RWPE2 (cell line): ENCODE measurements at regions not wholly inside any gene's neighbourhood (a gene's known extent, or its start where the extent isn't known, plus 50 kb on each side); places are given as distances from the start of the nearest gene placed in this dataset.

Source experiments
- ATAC-seq: fragments of 200-7000 bp; cut with Tn5 transposase; 3 replicates; pipeline ENCODE4 v1.9.1; 2021; ENCODE audit warnings: low read depth
- DNase-seq: peaks from one replicate; pipeline ENCODE4 v3.0.0-alpha.2; 2020; ENCODE audit warnings: low spot score
- H3K27ac ChIP-seq: fragments of 450-650 bp; 2 replicates; pipeline ENCODE4 v1.5.1; 2017; ENCODE audit warnings: mild to moderate bottlenecking; ENCODE audit not compliant: poor library complexity, severe bottlenecking
- H3K27me3 ChIP-seq: fragments of 250-450 bp; sonication (Bioruptor Pico); 2 replicates; pipeline ENCODE4 v1.5.1; 2021; ENCODE audit warnings: mild to moderate bottlenecking, moderate library complexity; ENCODE audit not compliant: insufficient read depth, poor library complexity, severe bottlenecking
- H3K36me3 ChIP-seq: fragments of 250-450 bp; sonication (Bioruptor Pico); 2 replicates; pipeline ENCODE4 v1.5.1; 2020; ENCODE audit warnings: low read depth, mild to moderate bottlenecking, moderate library complexity
- H3K4me1 ChIP-seq: fragments of 250-450 bp; sonication (Bioruptor Pico); 2 replicates; pipeline ENCODE4 v1.5.1; 2021; ENCODE audit warnings: mild to moderate bottlenecking, moderate library complexity; ENCODE audit not compliant: insufficient read depth, poor library complexity, severe bottlenecking
- H3K4me3 ChIP-seq: fragments of 250-450 bp; sonication (Bioruptor Pico); 2 replicates; pipeline ENCODE4 v1.5.1; 2021; ENCODE audit warnings: mild to moderate bottlenecking, moderate library complexity; ENCODE audit not compliant: severe bottlenecking
- H3K9me3 ChIP-seq: fragments of 250-450 bp; sonication (Bioruptor Pico); 2 replicates; pipeline ENCODE4 v1.5.1; 2021; ENCODE audit warnings: mild to moderate bottlenecking, moderate library complexity; ENCODE audit not compliant: severe bottlenecking
- TF ChIP-seq, protein P1 (sequence below): fragments of 450-650 bp; IDR thresholded peaks from one replicate; pipeline ENCODE4 v1.5.1; 2017; ENCODE audit warnings: mild to moderate bottlenecking, moderate library complexity; ENCODE audit not compliant: poor library complexity, severe bottlenecking

- peaks cover 3% of the 10 kb centered on the region for H3K27me3 ChIP-seq
- ATAC-seq (no peak), DNase-seq (no peak)
- TF ChIP-seq, protein P1, sequence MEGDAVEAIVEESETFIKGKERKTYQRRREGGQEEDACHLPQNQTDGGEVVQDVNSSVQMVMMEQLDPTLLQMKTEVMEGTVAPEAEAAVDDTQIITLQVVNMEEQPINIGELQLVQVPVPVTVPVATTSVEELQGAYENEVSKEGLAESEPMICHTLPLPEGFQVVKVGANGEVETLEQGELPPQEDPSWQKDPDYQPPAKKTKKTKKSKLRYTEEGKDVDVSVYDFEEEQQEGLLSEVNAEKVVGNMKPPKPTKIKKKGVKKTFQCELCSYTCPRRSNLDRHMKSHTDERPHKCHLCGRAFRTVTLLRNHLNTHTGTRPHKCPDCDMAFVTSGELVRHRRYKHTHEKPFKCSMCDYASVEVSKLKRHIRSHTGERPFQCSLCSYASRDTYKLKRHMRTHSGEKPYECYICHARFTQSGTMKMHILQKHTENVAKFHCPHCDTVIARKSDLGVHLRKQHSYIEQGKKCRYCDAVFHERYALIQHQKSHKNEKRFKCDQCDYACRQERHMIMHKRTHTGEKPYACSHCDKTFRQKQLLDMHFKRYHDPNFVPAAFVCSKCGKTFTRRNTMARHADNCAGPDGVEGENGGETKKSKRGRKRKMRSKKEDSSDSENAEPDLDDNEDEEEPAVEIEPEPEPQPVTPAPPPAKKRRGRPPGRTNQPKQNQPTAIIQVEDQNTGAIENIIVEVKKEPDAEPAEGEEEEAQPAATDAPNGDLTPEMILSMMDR, result no peak
- H3K27ac ChIP-seq, result no peak overlapping the region
- no peaks in the 10 kb centered on the region for H3K36me3 ChIP-seq
- H3K4me1 ChIP-seq, result no peaks in the 10 kb centered on the region
- no peak overlapping the region for H3K4me3 ChIP-seq
- H3K9me3 ChIP-seq, result no peaks in the 10 kb centered on the region
Observed at GRCh38 chr7:96499532-96499931, 177.6 kb upstream of the SLC25A13 start.

DNA sequence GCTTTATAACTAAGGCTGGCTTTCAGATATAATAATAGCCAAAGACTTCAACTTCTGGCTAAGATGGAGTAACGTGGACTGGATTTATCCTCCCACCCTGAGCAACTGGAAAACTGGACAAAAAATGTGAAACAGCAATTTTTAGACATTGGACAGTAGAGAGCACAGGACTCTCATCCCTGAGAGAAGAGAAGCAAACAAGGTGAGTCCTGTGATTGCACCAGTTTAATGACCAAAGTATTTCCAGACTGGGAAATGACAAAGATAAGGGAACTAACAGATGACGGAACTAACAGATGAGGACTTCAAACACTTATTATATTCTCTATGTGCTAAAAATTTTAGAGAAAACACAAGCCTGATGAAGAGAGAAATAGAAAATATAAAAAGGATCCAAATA is 175.7 kb upstream of the SLC25A13 start:
- no peak for DNase-seq
- Histone ChIP-seq H3K4me3 (no peak overlapping the region), H3K27me3 (no peaks in the 10 kb centered on the region), H3K4me1 (no peaks in the 10 kb centered on the region), H3K27ac (no peak overlapping the region), H3K9me3 (no peaks in the 10 kb centered on the region), H3K36me3 (no peaks in the 10 kb centered on the region)
- ATAC-seq, result no peak
- TF ChIP-seq, protein P1, result no peak

DNA sequence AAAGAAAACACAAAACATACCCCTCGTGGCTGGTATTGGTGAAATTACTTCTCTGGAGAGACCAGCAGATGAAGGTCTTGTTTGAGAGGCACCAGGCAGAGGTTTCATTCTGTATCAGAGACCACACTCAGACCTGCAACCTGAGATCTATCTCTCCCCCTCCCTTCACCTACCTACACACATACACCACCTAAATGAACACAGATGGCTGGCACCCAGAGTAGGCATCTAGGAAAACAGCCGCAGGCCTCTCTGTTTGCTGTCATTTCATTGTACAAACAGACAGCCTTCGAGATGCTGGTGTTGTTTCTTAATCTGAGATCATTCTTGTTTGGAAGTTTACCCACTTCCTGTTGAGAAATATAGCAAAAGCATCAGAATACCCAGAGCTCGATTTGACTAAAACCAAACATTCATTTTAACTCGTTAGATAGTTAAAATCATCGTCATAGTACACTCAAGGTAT is 173.9 kb upstream of the SLC25A13 start:
- no peak overlapping the region for H3K27ac ChIP-seq
- no peaks in the 10 kb centered on the region for H3K9me3 ChIP-seq
- no peaks in the 10 kb centered on the region for H3K4me1 ChIP-seq
- H3K36me3 ChIP-seq, result no peaks in the 10 kb centered on the region
- H3K4me3 ChIP-seq, result no peak overlapping the region
- TF ChIP-seq, protein P1, result no peak
- peak; percentile 79 for ATAC-seq
- H3K27me3 ChIP-seq, result no peaks in the 10 kb centered on the region
- DNase-seq, result no peak

GRCh38 chr7:96486681-96487080 is 164.8 kb upstream of the SLC25A13 start:
- Histone ChIP-seq H3K36me3 (no peaks in the 10 kb centered on the region), H3K4me1 (no peaks in the 10 kb centered on the region), H3K9me3 (no peaks in the 10 kb centered on the region), H3K4me3 (no peak overlapping the region), H3K27ac (no peak overlapping the region), H3K27me3 (no peaks in the 10 kb centered on the region)
- DNase-seq (no peak), ATAC-seq (no peak)
- TF ChIP-seq, protein P1, result no peak

DNA sequence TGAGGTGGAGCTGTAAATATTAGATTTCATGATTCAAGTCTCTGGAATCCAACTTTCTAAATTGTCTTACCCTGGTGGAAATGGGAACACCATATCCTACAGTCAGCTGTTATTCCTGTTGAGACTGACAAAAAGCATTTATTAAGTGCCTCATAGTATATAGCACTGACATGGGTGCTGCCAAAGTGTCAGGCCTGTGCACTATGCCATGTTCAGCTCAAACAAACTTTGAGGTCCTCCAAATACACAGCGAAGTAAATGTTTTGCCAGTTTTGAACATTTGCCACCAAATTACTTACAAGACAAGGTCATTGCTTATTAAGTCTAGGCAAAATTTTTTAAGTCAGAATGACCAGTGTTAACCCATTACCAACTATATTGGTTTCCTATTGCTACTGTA is 162.9 kb upstream of the SLC25A13 start:
- ATAC-seq, result no peak
- TF ChIP-seq, protein P1, result no peak

More for the DNA sequence above, 162.9 kb upstream of the SLC25A13 start:
- Histone ChIP-seq H3K4me3 (no peak overlapping the region), H3K27ac (no peak overlapping the region), H3K27me3 (no peaks in the 10 kb centered on the region), H3K4me1 (no peaks in the 10 kb centered on the region), H3K9me3 (no peaks in the 10 kb centered on the region), H3K36me3 (no peaks in the 10 kb centered on the region)
- no peak for DNase-seq
